ENCODE measurements at regions not wholly inside any gene's neighbourhood (a gene's known extent, or its start where the extent isn't known, plus 50 kb on each side); places are given as distances from the start of the nearest gene placed in this dataset.

GRCh38 chr3:194536871-194537637 is 50.3 kb upstream of the ATP13A3 start (continued):
- TF ChIP-seq ARNTL (CRISPR knock-in tag; IDR thresholded peaks at IDR 0.05) (no peak), ZNF484 (CRISPR knock-in tag; IDR thresholded peaks at IDR 0.05; ENCODE audit: borderline replicate concordance, low read depth) (no peak), CREB1 (IDR thresholded peaks at IDR 0.05) (no peak), CREB1 (CRISPR knock-in tag; IDR thresholded peaks at IDR 0.05) (no peak), ZNF382 (CRISPR knock-in tag; IDR thresholded peaks at IDR 0.05; ENCODE audit: borderline replicate concordance) (no peak), SIX4 (CRISPR knock-in tag; IDR thresholded peaks at IDR 0.05) (no peak), KDM2A (CRISPR knock-in tag; IDR thresholded peaks at IDR 0.05; ENCODE audit: borderline replicate concordance, low read depth) (no peak), FOSL2 (CRISPR knock-in tag; IDR thresholded peaks at IDR 0.05) (no peak), SRSF9 (IDR thresholded peaks at IDR 0.05; ENCODE audit: borderline replicate concordance, insufficient read depth, low read depth, low read length, poor library complexity, severe bottlenecking) (no peak), ERF (CRISPR knock-in tag; IDR thresholded peaks at IDR 0.05) (no peak), ZNF274 (CRISPR knock-in tag; IDR thresholded peaks at IDR 0.05) (no peak), ETV6 (CRISPR knock-in tag; conservative IDR thresholded peaks at IDR 0.05) (no peak), ZNF687 (CRISPR knock-in tag; IDR thresholded peaks at IDR 0.05) (peak; percentile 76), PHF5A (CRISPR knock-in tag; IDR thresholded peaks at IDR 0.05; ENCODE audit: low read depth, unreplicated experiment) (no peak), TSC22D2 (CRISPR knock-in tag; IDR thresholded peaks at IDR 0.05; ENCODE audit: borderline replicate concordance) (no peak), BRD4 (CRISPR knock-in tag; IDR thresholded peaks at IDR 0.05) (no peak), E2F5 (CRISPR knock-in tag; conservative IDR thresholded peaks at IDR 0.05) (no peak), ZNF850 (CRISPR knock-in tag; conservative IDR thresholded peaks at IDR 0.05) (0 out of 2 replicates have a peak, but pooled peaks have one; percentile 46), ZFAT (CRISPR knock-in tag; conservative IDR thresholded peaks at IDR 0.05) (no peak), MEIS2 (CRISPR knock-in tag; IDR thresholded peaks at IDR 0.05) (0 out of 2 replicates have a peak, but pooled peaks have one; percentile 21)
- TF ChIP-seq, protein P1, sequence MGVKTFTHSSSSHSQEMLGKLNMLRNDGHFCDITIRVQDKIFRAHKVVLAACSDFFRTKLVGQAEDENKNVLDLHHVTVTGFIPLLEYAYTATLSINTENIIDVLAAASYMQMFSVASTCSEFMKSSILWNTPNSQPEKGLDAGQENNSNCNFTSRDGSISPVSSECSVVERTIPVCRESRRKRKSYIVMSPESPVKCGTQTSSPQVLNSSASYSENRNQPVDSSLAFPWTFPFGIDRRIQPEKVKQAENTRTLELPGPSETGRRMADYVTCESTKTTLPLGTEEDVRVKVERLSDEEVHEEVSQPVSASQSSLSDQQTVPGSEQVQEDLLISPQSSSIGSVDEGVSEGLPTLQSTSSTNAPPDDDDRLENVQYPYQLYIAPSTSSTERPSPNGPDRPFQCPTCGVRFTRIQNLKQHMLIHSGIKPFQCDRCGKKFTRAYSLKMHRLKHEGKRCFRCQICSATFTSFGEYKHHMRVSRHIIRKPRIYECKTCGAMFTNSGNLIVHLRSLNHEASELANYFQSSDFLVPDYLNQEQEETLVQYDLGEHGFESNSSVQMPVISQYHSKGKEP (CRISPR knock-in tag; IDR thresholded peaks at IDR 0.05) = no peak
- TF ChIP-seq, protein P2, sequence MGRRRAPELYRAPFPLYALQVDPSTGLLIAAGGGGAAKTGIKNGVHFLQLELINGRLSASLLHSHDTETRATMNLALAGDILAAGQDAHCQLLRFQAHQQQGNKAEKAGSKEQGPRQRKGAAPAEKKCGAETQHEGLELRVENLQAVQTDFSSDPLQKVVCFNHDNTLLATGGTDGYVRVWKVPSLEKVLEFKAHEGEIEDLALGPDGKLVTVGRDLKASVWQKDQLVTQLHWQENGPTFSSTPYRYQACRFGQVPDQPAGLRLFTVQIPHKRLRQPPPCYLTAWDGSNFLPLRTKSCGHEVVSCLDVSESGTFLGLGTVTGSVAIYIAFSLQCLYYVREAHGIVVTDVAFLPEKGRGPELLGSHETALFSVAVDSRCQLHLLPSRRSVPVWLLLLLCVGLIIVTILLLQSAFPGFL (CRISPR knock-in tag; IDR thresholded peaks at IDR 0.05) = no peak
